GM12872 (cell line): ENCODE measurements at regions not wholly inside any gene's neighbourhood (a gene's known extent, or its start where the extent isn't known, plus 50 kb on each side); places are given as distances from the start of the nearest gene placed in this dataset.

Experiments
- TF ChIP-seq, protein P1 (sequence below): IDR thresholded peaks from 3 replicates; pipeline ENCODE4 v1.5.1; 2011; ENCODE audit warnings: low read depth, mild to moderate bottlenecking, low read length, moderate library complexity; ENCODE audit not compliant: insufficient read depth

DNA sequence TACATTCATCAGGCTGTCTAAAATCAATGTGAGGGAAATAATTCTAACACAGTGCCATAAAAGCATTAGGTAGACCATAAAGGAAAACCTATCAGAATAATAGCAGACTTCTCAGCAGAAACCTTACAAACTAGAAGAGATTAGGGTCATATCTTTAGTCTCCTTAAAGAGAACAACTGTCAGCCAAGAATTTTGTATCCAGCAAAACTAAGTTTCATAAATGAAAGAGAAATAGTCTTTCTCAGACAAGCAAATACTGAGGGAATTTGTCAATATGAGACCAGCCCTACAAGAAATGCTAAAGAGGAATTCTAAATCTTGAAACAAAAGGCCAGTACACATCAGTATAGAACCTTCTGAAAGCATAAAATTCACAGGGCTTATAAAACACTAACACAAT lies 482.0 kb downstream of the SATB2 start:
- TF ChIP-seq, protein P1, sequence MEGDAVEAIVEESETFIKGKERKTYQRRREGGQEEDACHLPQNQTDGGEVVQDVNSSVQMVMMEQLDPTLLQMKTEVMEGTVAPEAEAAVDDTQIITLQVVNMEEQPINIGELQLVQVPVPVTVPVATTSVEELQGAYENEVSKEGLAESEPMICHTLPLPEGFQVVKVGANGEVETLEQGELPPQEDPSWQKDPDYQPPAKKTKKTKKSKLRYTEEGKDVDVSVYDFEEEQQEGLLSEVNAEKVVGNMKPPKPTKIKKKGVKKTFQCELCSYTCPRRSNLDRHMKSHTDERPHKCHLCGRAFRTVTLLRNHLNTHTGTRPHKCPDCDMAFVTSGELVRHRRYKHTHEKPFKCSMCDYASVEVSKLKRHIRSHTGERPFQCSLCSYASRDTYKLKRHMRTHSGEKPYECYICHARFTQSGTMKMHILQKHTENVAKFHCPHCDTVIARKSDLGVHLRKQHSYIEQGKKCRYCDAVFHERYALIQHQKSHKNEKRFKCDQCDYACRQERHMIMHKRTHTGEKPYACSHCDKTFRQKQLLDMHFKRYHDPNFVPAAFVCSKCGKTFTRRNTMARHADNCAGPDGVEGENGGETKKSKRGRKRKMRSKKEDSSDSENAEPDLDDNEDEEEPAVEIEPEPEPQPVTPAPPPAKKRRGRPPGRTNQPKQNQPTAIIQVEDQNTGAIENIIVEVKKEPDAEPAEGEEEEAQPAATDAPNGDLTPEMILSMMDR: no peak

DNA sequence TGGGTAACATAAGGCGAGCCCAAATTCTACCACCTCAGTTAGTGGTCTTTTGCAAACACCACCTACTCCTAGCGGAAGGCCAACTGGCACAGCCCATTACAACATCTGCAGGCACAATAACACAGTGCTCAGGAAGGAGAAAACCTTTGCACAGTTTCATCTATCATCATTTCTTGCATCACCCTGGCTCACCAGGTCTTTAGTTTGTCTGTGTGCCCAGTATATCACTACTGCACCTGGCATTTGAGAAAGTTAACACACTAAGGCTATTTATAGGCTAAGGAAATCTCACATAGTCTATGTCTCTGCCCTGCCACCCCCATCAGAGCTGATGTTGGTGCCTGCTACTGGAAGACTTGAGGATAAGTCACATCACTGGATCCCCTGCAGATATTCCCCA lies 484.0 kb downstream of the SATB2 start:
- TF ChIP-seq, protein P1: no peak

DNA sequence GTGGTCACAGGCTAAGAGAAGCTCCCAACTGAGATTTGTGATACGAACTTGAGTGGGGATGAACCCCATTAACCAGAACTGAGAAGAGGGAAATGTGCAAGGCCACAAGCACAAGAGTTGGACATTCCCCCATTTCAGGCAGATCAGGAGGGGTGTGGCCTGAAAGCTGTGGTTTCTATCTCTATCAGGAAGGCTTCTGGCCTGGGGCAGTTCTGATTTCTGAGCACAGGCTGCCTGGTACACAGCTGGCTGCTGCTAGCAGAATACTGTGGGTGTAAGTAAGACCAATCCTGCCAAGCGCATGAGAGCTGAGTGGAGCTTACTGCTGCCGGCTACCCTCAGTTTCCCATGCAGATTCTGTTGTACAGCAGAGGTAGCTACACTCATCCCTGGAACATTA lies 484.6 kb downstream of the SATB2 start:
- TF ChIP-seq, protein P1: no peak

DNA sequence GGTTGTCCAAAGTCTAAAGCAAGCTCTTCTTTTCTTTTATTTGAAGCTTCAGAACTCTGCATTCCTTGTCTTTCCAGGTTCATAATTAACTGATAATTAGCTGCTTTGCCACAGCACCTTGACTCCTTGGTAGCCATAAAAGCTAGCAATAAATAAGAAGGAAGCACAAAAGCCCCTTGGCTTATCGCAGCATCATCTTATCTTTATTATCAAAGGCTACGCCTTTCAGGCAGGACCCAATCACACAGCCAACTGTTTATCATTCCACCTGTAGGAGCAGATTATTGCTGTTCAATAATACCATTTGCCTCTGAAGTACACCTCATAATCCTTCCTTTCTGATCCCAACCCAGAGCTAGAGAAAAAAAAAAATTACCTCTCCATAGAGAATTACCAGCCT lies 489.2 kb downstream of the SATB2 start:
- TF ChIP-seq, protein P1: no peak

DNA sequence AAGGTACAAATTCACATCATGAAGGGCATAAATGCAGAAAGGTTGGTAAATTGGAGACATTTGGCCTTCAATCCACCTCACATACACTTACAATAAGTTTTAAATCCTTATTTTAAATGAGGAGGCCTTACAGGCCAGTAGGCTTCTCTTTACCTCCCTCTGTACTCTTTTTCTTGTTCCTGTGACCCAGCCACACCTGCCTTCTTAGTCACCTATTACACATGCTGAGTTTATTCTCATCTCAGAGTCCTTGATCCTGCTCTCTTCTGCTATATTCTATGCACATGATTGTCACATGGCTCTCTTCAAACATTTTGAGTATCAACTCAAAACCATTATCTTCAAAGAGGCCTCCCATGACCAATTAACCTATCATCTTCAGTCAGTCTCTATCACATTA lies 491.5 kb downstream of the SATB2 start:
- TF ChIP-seq, protein P1: no peak

DNA sequence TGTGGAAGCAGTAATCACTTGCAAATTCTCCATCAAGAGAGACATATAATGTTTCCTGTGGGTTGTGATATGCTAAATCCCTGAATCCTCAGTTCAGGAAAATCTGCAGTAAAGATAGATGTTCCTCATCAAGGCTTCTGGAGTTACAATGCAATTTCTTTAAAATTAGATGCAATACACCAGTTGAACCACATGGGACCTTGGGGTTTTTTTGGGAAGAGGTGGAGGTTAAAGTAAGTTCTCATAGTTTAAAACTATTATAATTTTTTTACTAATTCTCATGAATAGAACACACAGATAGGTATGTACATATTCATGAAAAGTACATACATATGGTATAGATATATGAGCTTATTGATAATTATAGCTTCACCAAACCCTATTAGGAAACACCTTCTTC lies 496.2 kb downstream of the SATB2 start:
- TF ChIP-seq, protein P1: 0 out of 3 replicates have a peak, but pooled peaks have one; percentile 4

DNA sequence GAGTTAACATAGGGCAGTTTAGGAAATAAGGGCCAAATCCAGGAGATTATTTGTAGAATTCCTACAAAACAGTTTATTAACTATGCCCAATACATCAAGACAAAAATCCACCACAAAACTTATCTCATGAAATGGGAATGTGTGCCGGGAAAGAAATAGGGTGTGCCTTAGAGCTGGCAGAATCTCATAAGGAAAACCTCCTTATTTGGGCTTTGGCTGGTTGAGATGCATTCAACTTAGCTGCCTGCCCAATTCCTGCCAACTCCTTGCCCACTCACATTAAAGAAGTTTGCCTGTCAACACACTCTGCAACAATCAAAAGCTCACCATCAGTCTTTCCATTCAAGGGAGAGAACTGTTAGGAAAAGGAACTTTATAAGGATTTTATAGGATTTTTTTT lies 500.6 kb downstream of the SATB2 start:
- TF ChIP-seq, protein P1: no peak

DNA sequence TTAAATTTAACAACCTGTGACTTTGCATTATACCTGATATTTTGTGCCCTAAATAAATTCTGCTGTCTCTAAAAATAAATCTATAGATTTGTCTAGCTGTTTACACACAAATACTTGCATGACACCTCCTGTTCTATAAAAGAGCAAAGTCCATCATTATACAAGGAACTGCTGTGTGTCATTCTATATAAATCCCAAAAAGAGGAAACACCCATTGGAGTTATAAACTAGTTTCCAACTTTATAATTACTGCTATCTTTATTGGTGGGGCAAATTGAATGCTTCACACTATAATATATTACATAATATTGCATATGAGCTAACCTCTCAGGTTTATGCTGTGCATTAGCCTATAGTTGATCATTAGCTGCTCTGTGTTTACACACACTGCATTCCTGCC lies 504.4 kb downstream of the SATB2 start:
- TF ChIP-seq, protein P1: no peak
